Activated B cell treated with CpG ODN at 0.5 μM for 24 hours (primary cell): ENCODE measurements at regions not wholly inside any gene's neighbourhood (a gene's known extent, or its start where the extent isn't known, plus 50 kb on each side); places are given as distances from the start of the nearest gene placed in this dataset.

Source experiments
- ATAC-seq: fragments of 200-7000 bp; cut with Tn5 transposase; one replicate; pipeline ENCODE4 v1.10.0; 2021; ENCODE audit warnings: low read depth, mild to moderate bottlenecking, moderate library complexity
- CTCF ChIA-PET: fragments of 350-600 bp; sonication (Branson Sonifier 250); formaldehyde crosslinking; loops from one replicate; lab custom pipeline; 2021; ENCODE audit warnings: antibody characterized with exemption; lab: Charles Lee
- POLR2A ChIA-PET: fragments of 350-600 bp; sonication (Branson Sonifier 250); formaldehyde crosslinking; loops from one replicate; lab custom pipeline; 2021; ENCODE audit warnings: antibody characterized with exemption; lab: Charles Lee
- DNase-seq: peaks from one replicate; pipeline ENCODE4 v3.0.0; 2022
- H3K27ac Mint-ChIP-seq: one replicate; pipeline ENCODE4 v1.8.0; 2020; ENCODE audit warnings: mixed read lengths
- H3K27me3 Mint-ChIP-seq: one replicate; pipeline ENCODE4 v1.8.0; 2021; ENCODE audit warnings: mixed read lengths
- H3K36me3 Mint-ChIP-seq: one replicate; pipeline ENCODE4 v1.8.0; 2021; ENCODE audit warnings: low read depth, mixed read lengths
- H3K4me1 Mint-ChIP-seq: one replicate; pipeline ENCODE4 v1.8.0; 2021; ENCODE audit warnings: mixed read lengths
- H3K4me3 Mint-ChIP-seq: one replicate; pipeline ENCODE4 v1.8.0; 2020; ENCODE audit warnings: mild to moderate bottlenecking, mixed read lengths
- H3K9me3 Mint-ChIP-seq: one replicate; pipeline ENCODE4 v1.8.0; 2020; ENCODE audit warnings: mixed read lengths
- CTCF ChIP-seq: fragments of 200-600 bp; IDR thresholded peaks from one replicate; pipeline ENCODE4 v1.8.0; 2022; ENCODE audit warnings: antibody characterized with exemption, mild to moderate bottlenecking
- intact Hi-C: fragments of 100-400 bp; cut with micrococcal nuclease; formaldehyde crosslinking; loops from one replicate; pipeline ENCODE4 v1.15.1; 2024

- CTCF ChIA-PET: no interaction called here
- DNase-seq (no peak), ATAC-seq (no peak)
- Mint-ChIP-seq H3K36me3 (no peaks in the 10 kb centered on the region), H3K27me3 (no peaks in the 10 kb centered on the region), H3K4me1 (no peaks in the 10 kb centered on the region), H3K4me3 (no peak overlapping the region), H3K27ac (no peak overlapping the region), H3K9me3 (peaks cover 2% of the 10 kb centered on the region)
- POLR2A ChIA-PET: no interaction called here
- intact Hi-C loops: no loop called here
- no peak for TF ChIP-seq CTCF
Observed at GRCh38 chr9:106445107-106445506, 417.9 kb upstream of the ZNF462 start.

- Mint-ChIP-seq H3K27ac (no peak overlapping the region), H3K27me3 (no peaks in the 10 kb centered on the region)
Observed at GRCh38 chr9:106449336-106449927, 413.5 kb upstream of the ZNF462 start.

GRCh38 chr9:106450549-106450948 lies 412.4 kb upstream of the ZNF462 start:
- no peak overlapping the region for H3K4me3 Mint-ChIP-seq
- H3K36me3 Mint-ChIP-seq: no peaks in the 10 kb centered on the region
- no peak for TF ChIP-seq CTCF

More at GRCh38 chr9:106449336-106449927, 413.5 kb upstream of the ZNF462 start:
- Mint-ChIP-seq H3K9me3 (peaks cover 2% of the 10 kb centered on the region), H3K36me3 (no peaks in the 10 kb centered on the region), H3K4me3 (no peak overlapping the region), H3K4me1 (no peaks in the 10 kb centered on the region)
- POLR2A ChIA-PET: no interaction called here
- CTCF ChIA-PET: no interaction called here
- no peak for ATAC-seq
- TF ChIP-seq CTCF: no peak
- no peak for DNase-seq
- intact Hi-C loops: no loop called here

GRCh38 chr9:106451223-106451622 lies 411.7 kb upstream of the ZNF462 start:
- no peak for TF ChIP-seq CTCF
- no peak for DNase-seq
- intact Hi-C loops: no loop called here
- Mint-ChIP-seq H3K27me3 (no peaks in the 10 kb centered on the region), H3K27ac (no peak overlapping the region), H3K4me1 (no peaks in the 10 kb centered on the region), H3K4me3 (no peak overlapping the region), H3K36me3 (no peaks in the 10 kb centered on the region), H3K9me3 (peaks cover 2% of the 10 kb centered on the region)
- CTCF ChIA-PET: no interaction called here
- ATAC-seq: no peak
- POLR2A ChIA-PET: no interaction called here

More at GRCh38 chr9:106450549-106450948, 412.4 kb upstream of the ZNF462 start:
- Mint-ChIP-seq H3K27me3 (no peaks in the 10 kb centered on the region), H3K9me3 (peaks cover 2% of the 10 kb centered on the region), H3K27ac (no peak overlapping the region), H3K4me1 (no peaks in the 10 kb centered on the region)
- POLR2A ChIA-PET: no interaction called here
- intact Hi-C loops: no loop called here
- DNase-seq (no peak), ATAC-seq (no peak)
- CTCF ChIA-PET: no interaction called here

GRCh38 chr9:106456581-106456980 lies 406.4 kb upstream of the ZNF462 start:
- intact Hi-C loops: no loop called here
- POLR2A ChIA-PET: no interaction called here
- peaks cover 4% of the 10 kb centered on the region for H3K9me3 Mint-ChIP-seq
- no peak for TF ChIP-seq CTCF
- H3K4me1 Mint-ChIP-seq: no peaks in the 10 kb centered on the region
- H3K36me3 Mint-ChIP-seq: no peaks in the 10 kb centered on the region
- CTCF ChIA-PET: no interaction called here
- H3K4me3 Mint-ChIP-seq: no peak overlapping the region
- no peak for ATAC-seq
- H3K27me3 Mint-ChIP-seq: no peaks in the 10 kb centered on the region
- DNase-seq: no peak
- H3K27ac Mint-ChIP-seq: no peak overlapping the region
